DOHH2 (cell line): ENCODE measurements at regions not wholly inside any gene's neighbourhood (a gene's known extent, or its start where the extent isn't known, plus 50 kb on each side); places are given as distances from the start of the nearest gene placed in this dataset.

ENCODE experiments used
- CTCF ChIP-seq: fragments of 200-600 bp; sonication (generic); IDR thresholded peaks from one replicate; pipeline ENCODE4 v1.5.1; 2014; ENCODE audit warnings: antibody characterized with exemption, mild to moderate bottlenecking, low read depth, low read length; ENCODE audit not compliant: poor library complexity, severe bottlenecking
- EZH2phosphoT487 ChIP-seq: fragments of 200-600 bp; sonication (generic); IDR thresholded peaks from 2 replicates; pipeline ENCODE4 v1.6.1; 2017; ENCODE audit warnings: borderline replicate concordance, mild to moderate bottlenecking, antibody characterized with exemption, low read length, moderate library complexity, mixed read lengths

GRCh38 chr13:22744688-22745452, 435.9 kb upstream of the SGCG start:
- no peak for TF ChIP-seq CTCF
- no peak for TF ChIP-seq EZH2phosphoT487
